Mucosa of rectum (tissue), 2 donors: ENCODE measurements at regions not wholly inside any gene's neighbourhood (a gene's known extent, or its start where the extent isn't known, plus 50 kb on each side); places are given as distances from the start of the nearest gene placed in this dataset.

Experiments used
- H3K27ac ChIP-seq, 2 donors: one replicate each; pipeline ENCODE4 v1.7.0; 2013; ENCODE audit warnings: inconsistent platforms in 2 of 2, low read depth in 2 of 2, low read length in 2 of 2
- H3K27me3 ChIP-seq, 2 donors: one replicate each; pipeline ENCODE4 v1.7.0; 2013; ENCODE audit warnings: low read length in 2 of 2; ENCODE audit not compliant: control insufficient read depth in 2 of 2, insufficient read depth in 2 of 2
- H3K36me3 ChIP-seq, 2 donors: one replicate each; pipeline ENCODE4 v1.7.0; 2013; ENCODE audit warnings: low read length in 2 of 2; ENCODE audit not compliant: control insufficient read depth in 2 of 2, insufficient read depth in 2 of 2
- H3K4me1 ChIP-seq, 2 donors: one replicate each; pipeline ENCODE4 v1.7.0; 2013; ENCODE audit warnings: low read length in 2 of 2, mild to moderate bottlenecking in 1 of 2; ENCODE audit not compliant: control insufficient read depth in 2 of 2, insufficient read depth in 2 of 2
- H3K4me3 ChIP-seq, 2 donors: one replicate each; pipeline ENCODE4 v1.7.0; 2013; ENCODE audit warnings: low read length in 2 of 2
- H3K9ac ChIP-seq, 2 donors: one replicate each; pipeline ENCODE4 v1.7.0; 2013; ENCODE audit warnings: low read length in 2 of 2, low read depth in 1 of 2, mild to moderate bottlenecking in 1 of 2
- H3K9me3 ChIP-seq, 2 donors: one replicate each; pipeline ENCODE4 v1.7.0; 2013; ENCODE audit warnings: low read length in 2 of 2; ENCODE audit not compliant: control insufficient read depth in 2 of 2
- donor health status: healthy.
- donor health status: Normal muscosa, but diverticular disease.

DNA sequence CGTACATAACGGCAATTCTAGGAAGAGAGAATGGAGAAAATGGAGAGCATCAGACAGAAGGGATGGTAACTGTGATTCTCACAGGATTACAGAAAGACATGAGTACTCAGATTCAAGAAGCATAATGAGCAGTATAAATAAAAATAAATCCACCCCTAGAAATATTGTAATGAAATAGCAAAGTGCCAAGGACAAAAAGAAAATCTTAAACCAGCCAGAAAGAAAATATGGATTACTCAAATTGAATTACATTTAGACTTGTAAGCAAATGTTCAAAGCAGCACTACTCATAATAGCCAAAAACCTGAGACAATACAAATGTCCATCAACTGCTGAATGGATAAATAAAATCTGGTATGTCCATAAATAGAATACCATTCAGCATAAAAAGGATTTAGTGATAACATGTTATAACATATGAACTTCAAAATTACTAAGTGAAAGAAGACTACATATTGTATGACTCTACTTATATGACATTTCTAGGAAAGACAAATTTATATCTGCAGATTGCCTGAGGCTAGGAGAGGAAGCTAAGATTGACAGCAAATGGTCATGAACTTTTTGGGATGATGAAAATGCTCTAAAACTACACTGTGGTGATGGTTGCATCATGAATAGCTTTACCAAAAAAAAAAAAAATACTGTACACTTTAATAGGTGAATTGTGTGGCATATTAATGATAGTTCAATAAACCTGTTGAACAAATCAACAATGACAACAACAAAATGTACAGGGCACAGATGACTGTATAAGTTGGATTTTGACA is 63.4 kb upstream of the SPTBN1 start:
- H3K4me3 ChIP-seq, result no peak overlapping the region
- no peaks in the 10 kb centered on the region for H3K36me3 ChIP-seq
- H3K4me1 ChIP-seq, result peaks cover 0 to 2% of the 10 kb centered on the region in 2 donors
- H3K27me3 ChIP-seq, result no peaks in the 10 kb centered on the region
- H3K9me3 ChIP-seq, result no peaks in the 10 kb centered on the region
- no peak overlapping the region for H3K9ac ChIP-seq
- no peak overlapping the region for H3K27ac ChIP-seq

DNA sequence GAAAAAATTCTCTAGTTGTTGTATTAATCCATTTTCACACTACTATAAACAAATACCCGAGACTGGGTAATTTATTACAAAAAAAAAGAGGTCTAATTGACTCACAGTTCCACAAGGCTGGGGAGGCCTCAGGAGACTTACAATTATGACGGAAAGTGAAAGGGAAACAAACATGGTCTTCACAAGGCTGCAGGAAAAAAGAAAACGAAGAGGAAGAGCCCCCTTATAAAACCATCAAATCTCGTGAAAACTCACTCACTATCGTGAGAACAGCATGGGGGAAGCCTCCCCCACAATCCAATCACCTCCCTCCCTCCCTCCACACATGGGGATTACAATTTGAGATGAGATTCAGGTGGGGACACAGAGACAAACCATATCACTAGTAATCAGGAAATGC is 61.7 kb upstream of the SPTBN1 start:
- H3K36me3 ChIP-seq, result no peaks in the 10 kb centered on the region
- no peaks in the 10 kb centered on the region for H3K9me3 ChIP-seq
- H3K27ac ChIP-seq, result no peak overlapping the region
- no peaks in the 10 kb centered on the region for H3K27me3 ChIP-seq
- no peaks in the 10 kb centered on the region for H3K4me1 ChIP-seq
- peak overlapping the region in 1 of 2 donors; percentile 49 for H3K4me3 ChIP-seq
- no peak overlapping the region for H3K9ac ChIP-seq

DNA sequence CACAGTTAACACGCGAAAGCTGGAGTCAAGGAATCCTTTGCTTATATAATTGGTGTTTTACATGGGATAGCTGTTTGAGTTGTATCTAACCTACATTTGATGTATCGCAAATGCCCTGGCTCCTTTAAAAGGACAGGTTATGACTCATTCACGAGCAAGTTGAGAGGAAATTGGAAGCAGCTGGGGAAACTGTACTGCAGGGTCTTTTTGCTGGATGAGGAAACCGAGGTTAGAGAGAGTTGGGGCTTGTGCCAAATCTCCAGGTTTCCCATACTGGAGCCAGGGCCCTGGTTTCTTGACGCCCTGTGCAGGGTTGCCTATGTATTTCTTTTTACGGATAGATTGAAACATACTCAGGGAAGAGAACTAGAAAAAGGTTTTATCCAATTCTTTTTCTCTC is 60.0 kb upstream of the SPTBN1 start:
- no peaks in the 10 kb centered on the region for H3K4me1 ChIP-seq
- no peaks in the 10 kb centered on the region for H3K9me3 ChIP-seq
- H3K27me3 ChIP-seq, result no peaks in the 10 kb centered on the region
- no peak overlapping the region for H3K27ac ChIP-seq
- H3K4me3 ChIP-seq, result no peak overlapping the region
- H3K9ac ChIP-seq, result no peak overlapping the region
- H3K36me3 ChIP-seq, result no peaks in the 10 kb centered on the region

DNA sequence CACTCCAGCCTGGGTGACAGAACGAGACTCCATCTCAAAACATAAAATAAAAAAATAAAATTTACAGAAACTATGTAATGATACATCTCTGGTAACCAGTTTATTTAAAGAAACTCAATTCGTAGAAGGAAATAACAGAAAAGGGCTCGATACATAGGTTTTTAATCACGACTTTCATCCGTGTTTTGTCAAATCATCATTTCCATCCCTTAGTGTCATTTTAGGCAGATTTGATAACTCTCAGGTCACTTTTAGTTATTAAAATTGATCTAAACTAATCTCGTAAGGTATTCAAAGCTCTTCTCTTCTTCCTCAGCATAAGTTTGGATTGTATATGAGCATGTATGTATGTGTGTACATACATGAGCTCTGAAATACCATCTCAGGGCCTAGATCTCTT is 59.3 kb upstream of the SPTBN1 start:
- Histone ChIP-seq H3K27ac (no peak overlapping the region), H3K36me3 (no peaks in the 10 kb centered on the region), H3K9ac (no peak overlapping the region), H3K4me3 (no peak overlapping the region), H3K9me3 (no peaks in the 10 kb centered on the region), H3K4me1 (no peaks in the 10 kb centered on the region), H3K27me3 (no peaks in the 10 kb centered on the region)

DNA sequence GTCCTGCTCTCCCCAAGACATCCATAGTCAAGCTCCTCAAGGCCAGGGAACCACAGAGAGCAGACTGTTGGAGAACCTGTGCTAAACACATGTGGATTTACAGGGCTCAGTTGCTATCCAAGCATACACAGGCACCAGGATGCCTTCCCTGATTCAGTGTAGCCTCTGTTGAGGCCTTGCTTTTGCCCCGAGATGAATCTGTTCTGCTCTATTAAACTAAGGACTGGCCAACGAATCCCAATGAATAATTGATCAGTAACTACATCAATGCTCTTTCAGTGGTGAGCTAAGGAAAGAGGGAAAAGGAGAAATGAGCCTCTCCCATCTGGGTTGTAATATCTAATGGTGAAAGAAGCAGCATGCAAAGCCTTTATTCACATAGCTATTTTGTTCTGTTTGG is 58.7 kb upstream of the SPTBN1 start:
- H3K4me1 ChIP-seq, result no peaks in the 10 kb centered on the region
- H3K4me3 ChIP-seq, result no peak overlapping the region

DNA sequence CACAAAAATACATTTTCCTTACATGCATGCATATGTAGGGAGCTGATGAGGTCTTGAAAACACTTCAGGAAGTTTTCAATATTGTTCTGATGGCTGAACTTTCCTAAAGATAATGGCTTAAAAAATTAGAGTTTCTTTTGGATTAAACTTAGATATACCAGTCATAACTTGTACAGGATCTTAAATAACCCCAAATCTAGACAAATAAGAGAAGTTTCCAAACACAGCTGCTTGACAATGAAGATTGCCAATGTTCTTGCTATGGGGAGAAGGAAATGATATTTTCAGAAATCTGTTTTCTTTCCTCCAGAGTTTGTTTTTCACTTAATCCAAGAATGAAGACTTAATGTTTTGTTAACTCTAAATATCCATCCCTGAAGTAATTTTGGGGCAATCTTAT is 54.6 kb upstream of the SPTBN1 start:
- H3K9me3 ChIP-seq, result no peaks in the 10 kb centered on the region

More for the DNA sequence above, 58.7 kb upstream of the SPTBN1 start:
- Histone ChIP-seq H3K27ac (no peak overlapping the region), H3K9ac (no peak overlapping the region), H3K36me3 (no peaks in the 10 kb centered on the region), H3K9me3 (no peaks in the 10 kb centered on the region), H3K27me3 (no peaks in the 10 kb centered on the region)

DNA sequence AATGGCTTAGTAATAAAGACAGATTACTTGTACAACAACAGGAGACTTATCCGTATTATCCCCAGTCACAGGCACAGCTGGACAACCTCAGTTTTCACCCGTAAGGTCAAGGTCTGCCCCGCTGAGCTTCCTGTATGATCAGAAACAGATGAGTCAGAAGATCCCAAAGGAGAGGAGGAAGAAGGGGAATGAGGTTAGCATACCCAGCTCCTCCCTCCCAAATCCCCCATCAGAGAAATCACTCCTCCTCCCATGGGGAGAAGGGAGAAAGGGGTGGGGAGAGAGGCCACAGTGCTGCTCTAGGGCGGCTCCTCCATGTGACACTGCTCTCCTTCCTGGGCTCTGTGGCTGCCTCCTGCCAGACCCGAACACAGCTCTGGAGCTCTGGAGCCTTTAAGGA is 53.8 kb upstream of the SPTBN1 start:
- no peaks in the 10 kb centered on the region for H3K9me3 ChIP-seq
- H3K4me3 ChIP-seq, result no peak overlapping the region
- no peaks in the 10 kb centered on the region for H3K36me3 ChIP-seq
- peak overlapping the region; percentile 26 to 32 for H3K27ac ChIP-seq
- H3K9ac ChIP-seq, result no peak overlapping the region
- H3K27me3 ChIP-seq, result no peaks in the 10 kb centered on the region
- H3K4me1 ChIP-seq, result no peaks in the 10 kb centered on the region

More for the DNA sequence above, 54.6 kb upstream of the SPTBN1 start:
- Histone ChIP-seq H3K36me3 (no peaks in the 10 kb centered on the region), H3K27ac (peak overlapping the region; percentile 26 to 32), H3K4me3 (no peak overlapping the region), H3K27me3 (no peaks in the 10 kb centered on the region), H3K4me1 (no peaks in the 10 kb centered on the region), H3K9ac (no peak overlapping the region)

DNA sequence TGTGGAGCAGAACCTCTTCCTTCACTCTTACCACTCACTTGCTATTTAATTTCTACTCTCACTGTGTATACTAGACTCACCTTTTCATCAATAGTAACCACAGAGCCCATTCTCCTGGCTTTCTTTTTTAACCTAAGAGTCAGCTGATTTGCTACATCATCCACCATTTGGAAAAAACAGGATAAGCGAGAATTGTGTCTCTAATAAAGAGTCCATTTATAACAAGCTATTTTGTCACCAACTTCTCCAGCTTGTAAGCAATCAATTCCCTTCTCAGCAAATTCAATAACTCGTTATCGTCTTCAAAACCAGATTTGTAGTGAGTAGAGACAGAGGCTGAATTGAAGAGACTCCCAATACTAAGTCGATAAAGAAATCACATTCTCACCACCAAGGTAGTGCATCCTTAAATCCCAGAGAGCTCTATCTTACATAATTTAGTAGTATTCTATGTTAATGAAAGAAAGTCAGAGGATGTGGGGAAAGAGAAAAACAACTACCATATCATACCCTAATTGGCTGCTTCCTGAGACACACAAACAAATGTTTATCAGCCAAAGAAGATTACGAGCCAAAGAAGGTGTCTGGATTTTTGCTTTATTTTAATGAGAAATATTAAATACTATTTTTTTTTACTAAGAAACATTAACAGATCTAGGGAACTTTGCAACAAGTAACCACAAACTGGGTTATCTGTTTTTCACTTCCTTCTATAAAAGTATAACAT is 52.5 kb upstream of the SPTBN1 start:
- Histone ChIP-seq H3K9me3 (no peaks in the 10 kb centered on the region), H3K4me3 (no peak overlapping the region), H3K27me3 (no peaks in the 10 kb centered on the region), H3K27ac (no peak overlapping the region), H3K36me3 (no peaks in the 10 kb centered on the region), H3K4me1 (no peaks in the 10 kb centered on the region), H3K9ac (no peak overlapping the region)

DNA sequence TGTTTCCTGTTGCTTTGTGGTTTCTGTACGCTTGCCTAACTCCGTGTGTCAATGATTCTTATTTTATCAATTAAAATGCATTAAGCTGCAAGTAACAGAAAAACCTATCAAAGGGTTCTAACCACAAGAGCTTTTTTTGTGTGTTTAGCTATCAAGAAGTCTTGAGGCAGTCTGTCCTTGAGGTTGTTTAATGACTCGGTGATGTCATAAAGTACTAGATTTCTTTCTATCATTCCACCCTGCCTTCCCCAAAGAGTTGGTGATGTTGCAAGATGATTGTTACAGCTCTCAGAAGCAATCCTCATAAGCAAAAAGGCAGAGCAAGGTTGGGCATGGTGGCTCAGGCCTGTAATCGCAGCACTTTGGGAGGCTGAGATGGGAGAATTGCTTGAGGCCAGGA is 51.9 kb upstream of the SPTBN1 start:
- Histone ChIP-seq H3K9ac (no peak overlapping the region), H3K27ac (no peak overlapping the region), H3K27me3 (no peaks in the 10 kb centered on the region), H3K4me3 (no peak overlapping the region), H3K4me1 (no peaks in the 10 kb centered on the region), H3K9me3 (no peaks in the 10 kb centered on the region), H3K36me3 (no peaks in the 10 kb centered on the region)

DNA sequence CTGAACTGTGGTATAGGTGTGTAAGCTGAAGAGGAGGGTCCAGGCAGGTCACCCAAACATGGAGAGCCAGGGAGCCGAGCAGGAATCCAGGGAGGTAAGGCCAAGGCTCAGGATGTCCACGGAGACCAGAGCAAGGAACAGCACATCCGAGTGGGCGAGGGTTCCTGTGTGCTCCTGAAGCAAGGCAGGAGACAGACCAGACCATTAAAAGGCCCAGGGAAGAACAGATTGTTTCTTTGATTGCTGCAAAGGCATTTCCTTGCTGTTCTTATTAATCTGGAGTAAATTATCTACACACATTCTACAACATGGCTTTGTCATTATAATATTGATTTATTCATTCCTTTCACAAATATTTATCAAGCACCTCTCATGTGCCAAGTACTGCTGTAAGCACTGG is 50.1 kb upstream of the SPTBN1 start:
- Histone ChIP-seq H3K4me3 (no peak overlapping the region), H3K9me3 (no peaks in the 10 kb centered on the region), H3K27me3 (no peaks in the 10 kb centered on the region), H3K9ac (no peak overlapping the region), H3K27ac (no peak overlapping the region), H3K4me1 (no peaks in the 10 kb centered on the region), H3K36me3 (no peaks in the 10 kb centered on the region)
